Mesenchymal stem cell (in vitro differentiated cells and primary cell): ENCODE measurements at regions not wholly inside any gene's neighbourhood (a gene's known extent, or its start where the extent isn't known, plus 50 kb on each side); places are given as distances from the start of the nearest gene placed in this dataset.
"Not testable (repeated sequence)": the region's sequence is repeated elsewhere in the genome, so short reads cannot be mapped to it uniquely, and the experiment has no call there.

Experiments used
- DNase-seq: peaks from one replicate; pipeline ENCODE4 v3.0.0-alpha.2; 2013
- H2AFZ ChIP-seq: one replicate; pipeline ENCODE4 v1.6.1; 2013; ENCODE audit warnings: low read depth, mild to moderate bottlenecking, control low read depth, inconsistent platforms, low read length, moderate library complexity
- H2AK5ac ChIP-seq: 2 replicates; pipeline ENCODE4 v1.6.1; 2013; ENCODE audit warnings: low read length, moderate library complexity, mild to moderate bottlenecking, inconsistent platforms; ENCODE audit not compliant: severe bottlenecking
- H2BK120ac ChIP-seq: one replicate; pipeline ENCODE4 v1.6.1; 2013; ENCODE audit warnings: low read depth, mild to moderate bottlenecking, inconsistent platforms, low read length, moderate library complexity
- H2BK12ac ChIP-seq, 2 experiments: one replicate each; pipeline ENCODE4 v1.6.1; 2013; ENCODE audit warnings: inconsistent platforms in 2 of 2, low read length in 2 of 2, mild to moderate bottlenecking in 2 of 2, moderate library complexity in 2 of 2, control low read depth in 1 of 2
- H2BK15ac ChIP-seq: one replicate; pipeline ENCODE4 v1.6.1; 2013; ENCODE audit warnings: mild to moderate bottlenecking, low read depth, inconsistent platforms; ENCODE audit not compliant: poor library complexity, severe bottlenecking
- H2BK5ac ChIP-seq: 2 replicates; pipeline ENCODE4 v1.6.1; 2013; ENCODE audit warnings: low read depth, mild to moderate bottlenecking, low read length, control low read depth, inconsistent platforms; ENCODE audit not compliant: poor library complexity, severe bottlenecking
- H3K14ac ChIP-seq, 2 experiments: one replicate each; pipeline ENCODE4 v1.6.1; 2013; ENCODE audit warnings: inconsistent platforms in 2 of 2, low read length in 2 of 2, control low read depth in 1 of 2, mild to moderate bottlenecking in 1 of 2, moderate library complexity in 1 of 2
- H3K18ac ChIP-seq, 2 experiments: one replicate each; pipeline ENCODE4 v1.6.1; 2013; ENCODE audit warnings: inconsistent platforms in 2 of 2, low read length in 2 of 2, control low read depth in 1 of 2, low read depth in 1 of 2, mild to moderate bottlenecking in 1 of 2
- H3K23ac ChIP-seq, 2 experiments: one replicate each; pipeline ENCODE4 v1.6.1; 2013; ENCODE audit warnings: inconsistent platforms in 2 of 2, low read length in 2 of 2, mild to moderate bottlenecking in 2 of 2, moderate library complexity in 2 of 2, control low read depth in 1 of 2
- H3K27ac ChIP-seq: 2 replicates; pipeline ENCODE4 v1.5.1; 2013; ENCODE audit warnings: mild to moderate bottlenecking, moderate library complexity, low read length, control low read depth, inconsistent platforms; ENCODE audit not compliant: poor library complexity, severe bottlenecking
- H3K27me3 ChIP-seq, 2 experiments: 2 replicates each; pipeline versions ENCODE4 v1.6.1 to v1.7.0; 2013; ENCODE audit warnings: low read length in 2 of 2, mild to moderate bottlenecking in 2 of 2, moderate library complexity in 2 of 2, control low read depth in 1 of 2, inconsistent platforms in 1 of 2; ENCODE audit not compliant: control insufficient read depth in 1 of 2, insufficient read depth in 1 of 2
- H3K36me3 ChIP-seq, 2 experiments: 2 replicates each; pipeline versions ENCODE4 v1.6.1 to v1.7.0; 2013; ENCODE audit warnings: low read length in 2 of 2, control low read depth in 1 of 2, inconsistent platforms in 1 of 2, low read depth in 1 of 2, mild to moderate bottlenecking in 1 of 2; ENCODE audit not compliant: insufficient read depth in 2 of 2, control insufficient read depth in 1 of 2
- H3K4ac ChIP-seq, 2 experiments: one replicate each; pipeline ENCODE4 v1.6.1; 2013; ENCODE audit warnings: inconsistent platforms in 2 of 2, low read length in 2 of 2, mild to moderate bottlenecking in 2 of 2, moderate library complexity in 2 of 2, control low read depth in 1 of 2, low read depth in 1 of 2
- H3K4me1 ChIP-seq: 2 replicates; pipeline ENCODE4 v1.6.1; 2013; ENCODE audit warnings: low read depth, low read length, control low read depth; ENCODE audit not compliant: control insufficient read depth, insufficient read depth
- H3K4me2 ChIP-seq: 2 replicates; pipeline ENCODE4 v1.6.1; 2013; ENCODE audit warnings: low read length, mild to moderate bottlenecking, inconsistent platforms; ENCODE audit not compliant: poor library complexity, severe bottlenecking
- H3K4me3 ChIP-seq, 2 experiments: 2 replicates each; pipeline versions ENCODE4 v1.5.1 to v1.7.0; 2013; ENCODE audit warnings: low read length in 2 of 2, mild to moderate bottlenecking in 2 of 2, control low read depth in 1 of 2, low read depth in 1 of 2; ENCODE audit not compliant: insufficient read depth in 1 of 2
- H3K79me1 ChIP-seq: replicated peaks from 2 replicates; pipeline ENCODE4 v1.6.1; 2013; ENCODE audit warnings: mild to moderate bottlenecking, control low read depth, low read length, inconsistent platforms; ENCODE audit not compliant: poor library complexity, severe bottlenecking
- H3K9ac ChIP-seq: 2 replicates; pipeline ENCODE4 v1.7.0; 2013; ENCODE audit warnings: mild to moderate bottlenecking, low read length, moderate library complexity
- H3K9me3 ChIP-seq: 2 replicates; pipeline ENCODE4 v1.7.0; 2013; ENCODE audit warnings: mild to moderate bottlenecking, low read length; ENCODE audit not compliant: control insufficient read depth
- H4K8ac ChIP-seq: one replicate; pipeline ENCODE4 v1.6.1; 2013; ENCODE audit warnings: inconsistent platforms, mild to moderate bottlenecking, low read length, moderate library complexity
- H4K91ac ChIP-seq: one replicate; pipeline ENCODE4 v1.6.1; 2013; ENCODE audit warnings: mild to moderate bottlenecking, low read length, inconsistent platforms
- WGBS: methylation state at CpG from one replicate; pipeline ENCODE4 v1.1.7; 2013; ENCODE audit warnings: mixed read lengths; 5-methylcytosine and 5-hydroxymethylcytosine counted together

- Histone ChIP-seq H3K9me3 (no peaks in the 10 kb centered on the region), H3K4me2 (no peak overlapping the region), H3K23ac (no peak overlapping the region), H2AFZ (no peak overlapping the region), H2BK12ac (no peak overlapping the region), H4K91ac (no peak overlapping the region), H2AK5ac (no peak overlapping the region), H3K14ac (no peak overlapping the region), H2BK120ac (no peak overlapping the region), H4K8ac (no peak overlapping the region), H3K4me3 (no peak overlapping the region), H3K4me1 (peaks cover 1% of the 10 kb centered on the region), H2BK15ac (no peak overlapping the region), H3K36me3 (no peaks in the 10 kb centered on the region), H2BK5ac (no peak overlapping the region), H3K27ac (no peak overlapping the region), H3K27me3 (no peaks in the 10 kb centered on the region), H3K79me1 (no peaks in the 10 kb centered on the region), H3K4ac (no peak overlapping the region), H3K18ac (no peak overlapping the region), H3K9ac (no peak overlapping the region)
- no CpG with 5 or more reads among the region's 1 CpG for WGBS
- DNase-seq: no peak
Observed at GRCh38 chr2:40028792-40029488, 249.9 kb upstream of the THUMPD2 start.

GRCh38 chr2:40027968-40028367, 248.9 kb upstream of the THUMPD2 start:
- Histone ChIP-seq H2AK5ac (no peak overlapping the region), H3K18ac (no peak overlapping the region), H3K36me3 (no peaks in the 10 kb centered on the region), H3K14ac (no peak overlapping the region), H3K9me3 (no peaks in the 10 kb centered on the region), H3K27me3 (no peaks in the 10 kb centered on the region), H3K23ac (no peak overlapping the region), H3K4me2 (no peak overlapping the region), H3K4me1 (peaks cover 1% of the 10 kb centered on the region), H2BK5ac (no peak overlapping the region), H3K4ac (no peak overlapping the region), H3K79me1 (no peaks in the 10 kb centered on the region), H2BK15ac (no peak overlapping the region), H3K9ac (no peak overlapping the region), H3K4me3 (no peak overlapping the region), H2AFZ (no peak overlapping the region), H4K91ac (no peak overlapping the region), H2BK12ac (no peak overlapping the region), H2BK120ac (no peak overlapping the region), H4K8ac (no peak overlapping the region), H3K27ac (no peak overlapping the region)
- no peak for DNase-seq
- no CpG with 5 or more reads among the region's 1 CpG for WGBS

- not testable (repeated sequence) for H3K18ac ChIP-seq, H3K4me1 ChIP-seq, H2AFZ ChIP-seq, H3K36me3 ChIP-seq, H3K4me2 ChIP-seq, H3K4ac ChIP-seq, H3K27me3 ChIP-seq, H3K14ac ChIP-seq, H2BK5ac ChIP-seq, H3K27ac ChIP-seq, DNase-seq, H4K91ac ChIP-seq, H3K4me3 ChIP-seq, H3K79me1 ChIP-seq, H4K8ac ChIP-seq, H2AK5ac ChIP-seq, H2BK120ac ChIP-seq, H2BK15ac ChIP-seq, H3K9ac ChIP-seq, H2BK12ac ChIP-seq, H3K23ac ChIP-seq
- WGBS: 51% methylated on average over 2 of the region's 3 CpGs
- peaks cover 11% of the 10 kb centered on the region for H3K9me3 ChIP-seq
Observed at GRCh38 chr2:40025276-40025675, 246.2 kb upstream of the THUMPD2 start.

- DNase-seq: no peak
- H3K18ac ChIP-seq: no peak overlapping the region
- H3K4ac ChIP-seq: no peak overlapping the region
- H3K36me3 ChIP-seq: no peaks in the 10 kb centered on the region
- H3K9me3 ChIP-seq: peaks cover 12% of the 10 kb centered on the region
- no peak overlapping the region for H4K91ac ChIP-seq
- no peak overlapping the region for H3K9ac ChIP-seq
- H3K14ac ChIP-seq: no peak overlapping the region
- no peak overlapping the region for H2BK5ac ChIP-seq
- H3K23ac ChIP-seq: no peak overlapping the region
- H2BK120ac ChIP-seq: no peak overlapping the region
- 97% methylated on average over 1 of the region's 1 CpG for WGBS
- no peak overlapping the region for H3K4me3 ChIP-seq
- no peak overlapping the region for H4K8ac ChIP-seq
- no peak overlapping the region for H2AK5ac ChIP-seq
- no peaks in the 10 kb centered on the region for H3K79me1 ChIP-seq
- H2BK12ac ChIP-seq: no peak overlapping the region
- H3K27ac ChIP-seq: no peak overlapping the region
- H2BK15ac ChIP-seq: no peak overlapping the region
- no peaks in the 10 kb centered on the region for H3K27me3 ChIP-seq
- no peak overlapping the region for H3K4me2 ChIP-seq
- H2AFZ ChIP-seq: no peak overlapping the region
- H3K4me1 ChIP-seq: no peaks in the 10 kb centered on the region
Observed at GRCh38 chr2:40020997-40021396, 241.9 kb upstream of the THUMPD2 start.
